Liver (tissue), 3 donors: ENCODE measurements at regions not wholly inside any gene's neighbourhood (a gene's known extent, or its start where the extent isn't known, plus 50 kb on each side); places are given as distances from the start of the nearest gene placed in this dataset.

Experiments used
- EGR1 ChIP-seq, 2 donors: IDR thresholded peaks; 2 replicates each; pipeline ENCODE4 v1.6.1; 2016 to 2018; ENCODE audit warnings: antibody characterized with exemption in 2 of 2, low read depth in 2 of 2
- HNF4A ChIP-seq, 2 donors: conservative IDR thresholded peaks; 2 replicates each; pipeline ENCODE4 v1.6.1; 2016; ENCODE audit warnings: antibody characterized with exemption in 2 of 2, mild to moderate bottlenecking in 2 of 2
- HNF4G ChIP-seq: IDR thresholded peaks from 2 replicates; pipeline ENCODE4 v1.6.1; 2016; ENCODE audit warnings: antibody characterized with exemption
- RAD21 ChIP-seq, 2 donors: IDR thresholded peaks; 2 replicates each; pipeline ENCODE4 v1.6.1; 2016; ENCODE audit warnings: antibody characterized with exemption in 2 of 2, mild to moderate bottlenecking in 2 of 2
- RXRA ChIP-seq, 2 donors: IDR thresholded peaks; 2 replicates each; pipeline ENCODE4 v1.6.1; 2017 to 2018; ENCODE audit warnings: antibody characterized with exemption in 2 of 2, mild to moderate bottlenecking in 1 of 2
- YY1 ChIP-seq: IDR thresholded peaks from 2 replicates; pipeline ENCODE4 v1.6.1; 2016; ENCODE audit warnings: antibody characterized with exemption, mild to moderate bottlenecking
- TF ChIP-seq, protein P1 (sequence below): fragments of 150-350 bp; IDR thresholded peaks from 2 replicates; pipeline ENCODE4 v1.5.1; 2017; ENCODE audit warnings: improper control_type of control experiment, low read depth, low read length; ENCODE audit not compliant: missing input control
- TF ChIP-seq, protein P2 (sequence below): IDR thresholded peaks from 2 replicates; pipeline ENCODE4 v1.6.1; 2016; ENCODE audit warnings: antibody characterized with exemption, mild to moderate bottlenecking
- TF ChIP-seq, protein P3 (sequence below): IDR thresholded peaks from 2 replicates; pipeline ENCODE4 v1.6.1; 2016; ENCODE audit warnings: antibody characterized with exemption
- TF ChIP-seq, protein P4 (sequence below): IDR thresholded peaks from 2 replicates; pipeline ENCODE4 v1.6.1; 2016; ENCODE audit warnings: antibody characterized with exemption
- TF ChIP-seq, protein P5 (sequence below): IDR thresholded peaks from 2 replicates; pipeline ENCODE4 v1.6.1; 2016; ENCODE audit warnings: antibody characterized with exemption
- donor health status: healthy.
- donor health status: healthy.

DNA sequence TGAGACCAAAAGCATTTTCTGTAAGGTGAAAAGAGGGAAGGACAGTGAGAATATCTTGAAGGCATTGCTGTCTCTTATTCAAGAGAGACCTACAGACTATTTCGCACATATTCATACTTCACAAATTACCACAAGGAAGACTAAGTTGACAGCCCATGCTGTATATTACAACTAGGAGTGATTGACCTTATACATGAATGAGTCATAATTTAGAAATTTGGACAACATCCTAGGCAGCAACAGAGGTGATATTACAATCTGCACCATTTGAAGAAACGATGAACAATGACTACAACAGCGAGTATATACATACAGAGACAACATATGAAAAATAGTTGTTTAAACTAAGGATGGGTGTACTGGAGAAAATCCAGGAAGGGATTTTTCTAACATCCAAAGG lies 971.7 kb downstream of the CDH11 start:
- no peak for TF ChIP-seq RAD21 (IDR thresholded peaks at IDR 0.05)
- no peak for TF ChIP-seq RXRA (IDR thresholded peaks at IDR 0.05)
- TF ChIP-seq, protein P1, sequence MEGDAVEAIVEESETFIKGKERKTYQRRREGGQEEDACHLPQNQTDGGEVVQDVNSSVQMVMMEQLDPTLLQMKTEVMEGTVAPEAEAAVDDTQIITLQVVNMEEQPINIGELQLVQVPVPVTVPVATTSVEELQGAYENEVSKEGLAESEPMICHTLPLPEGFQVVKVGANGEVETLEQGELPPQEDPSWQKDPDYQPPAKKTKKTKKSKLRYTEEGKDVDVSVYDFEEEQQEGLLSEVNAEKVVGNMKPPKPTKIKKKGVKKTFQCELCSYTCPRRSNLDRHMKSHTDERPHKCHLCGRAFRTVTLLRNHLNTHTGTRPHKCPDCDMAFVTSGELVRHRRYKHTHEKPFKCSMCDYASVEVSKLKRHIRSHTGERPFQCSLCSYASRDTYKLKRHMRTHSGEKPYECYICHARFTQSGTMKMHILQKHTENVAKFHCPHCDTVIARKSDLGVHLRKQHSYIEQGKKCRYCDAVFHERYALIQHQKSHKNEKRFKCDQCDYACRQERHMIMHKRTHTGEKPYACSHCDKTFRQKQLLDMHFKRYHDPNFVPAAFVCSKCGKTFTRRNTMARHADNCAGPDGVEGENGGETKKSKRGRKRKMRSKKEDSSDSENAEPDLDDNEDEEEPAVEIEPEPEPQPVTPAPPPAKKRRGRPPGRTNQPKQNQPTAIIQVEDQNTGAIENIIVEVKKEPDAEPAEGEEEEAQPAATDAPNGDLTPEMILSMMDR: no peak
- TF ChIP-seq, protein P2, sequence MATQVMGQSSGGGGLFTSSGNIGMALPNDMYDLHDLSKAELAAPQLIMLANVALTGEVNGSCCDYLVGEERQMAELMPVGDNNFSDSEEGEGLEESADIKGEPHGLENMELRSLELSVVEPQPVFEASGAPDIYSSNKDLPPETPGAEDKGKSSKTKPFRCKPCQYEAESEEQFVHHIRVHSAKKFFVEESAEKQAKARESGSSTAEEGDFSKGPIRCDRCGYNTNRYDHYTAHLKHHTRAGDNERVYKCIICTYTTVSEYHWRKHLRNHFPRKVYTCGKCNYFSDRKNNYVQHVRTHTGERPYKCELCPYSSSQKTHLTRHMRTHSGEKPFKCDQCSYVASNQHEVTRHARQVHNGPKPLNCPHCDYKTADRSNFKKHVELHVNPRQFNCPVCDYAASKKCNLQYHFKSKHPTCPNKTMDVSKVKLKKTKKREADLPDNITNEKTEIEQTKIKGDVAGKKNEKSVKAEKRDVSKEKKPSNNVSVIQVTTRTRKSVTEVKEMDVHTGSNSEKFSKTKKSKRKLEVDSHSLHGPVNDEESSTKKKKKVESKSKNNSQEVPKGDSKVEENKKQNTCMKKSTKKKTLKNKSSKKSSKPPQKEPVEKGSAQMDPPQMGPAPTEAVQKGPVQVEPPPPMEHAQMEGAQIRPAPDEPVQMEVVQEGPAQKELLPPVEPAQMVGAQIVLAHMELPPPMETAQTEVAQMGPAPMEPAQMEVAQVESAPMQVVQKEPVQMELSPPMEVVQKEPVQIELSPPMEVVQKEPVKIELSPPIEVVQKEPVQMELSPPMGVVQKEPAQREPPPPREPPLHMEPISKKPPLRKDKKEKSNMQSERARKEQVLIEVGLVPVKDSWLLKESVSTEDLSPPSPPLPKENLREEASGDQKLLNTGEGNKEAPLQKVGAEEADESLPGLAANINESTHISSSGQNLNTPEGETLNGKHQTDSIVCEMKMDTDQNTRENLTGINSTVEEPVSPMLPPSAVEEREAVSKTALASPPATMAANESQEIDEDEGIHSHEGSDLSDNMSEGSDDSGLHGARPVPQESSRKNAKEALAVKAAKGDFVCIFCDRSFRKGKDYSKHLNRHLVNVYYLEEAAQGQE: no peak
- no peak for TF ChIP-seq YY1
- TF ChIP-seq, protein P3, sequence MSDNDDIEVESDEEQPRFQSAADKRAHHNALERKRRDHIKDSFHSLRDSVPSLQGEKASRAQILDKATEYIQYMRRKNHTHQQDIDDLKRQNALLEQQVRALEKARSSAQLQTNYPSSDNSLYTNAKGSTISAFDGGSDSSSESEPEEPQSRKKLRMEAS: no peak
- no peak for TF ChIP-seq HNF4G
- TF ChIP-seq, protein P4, sequence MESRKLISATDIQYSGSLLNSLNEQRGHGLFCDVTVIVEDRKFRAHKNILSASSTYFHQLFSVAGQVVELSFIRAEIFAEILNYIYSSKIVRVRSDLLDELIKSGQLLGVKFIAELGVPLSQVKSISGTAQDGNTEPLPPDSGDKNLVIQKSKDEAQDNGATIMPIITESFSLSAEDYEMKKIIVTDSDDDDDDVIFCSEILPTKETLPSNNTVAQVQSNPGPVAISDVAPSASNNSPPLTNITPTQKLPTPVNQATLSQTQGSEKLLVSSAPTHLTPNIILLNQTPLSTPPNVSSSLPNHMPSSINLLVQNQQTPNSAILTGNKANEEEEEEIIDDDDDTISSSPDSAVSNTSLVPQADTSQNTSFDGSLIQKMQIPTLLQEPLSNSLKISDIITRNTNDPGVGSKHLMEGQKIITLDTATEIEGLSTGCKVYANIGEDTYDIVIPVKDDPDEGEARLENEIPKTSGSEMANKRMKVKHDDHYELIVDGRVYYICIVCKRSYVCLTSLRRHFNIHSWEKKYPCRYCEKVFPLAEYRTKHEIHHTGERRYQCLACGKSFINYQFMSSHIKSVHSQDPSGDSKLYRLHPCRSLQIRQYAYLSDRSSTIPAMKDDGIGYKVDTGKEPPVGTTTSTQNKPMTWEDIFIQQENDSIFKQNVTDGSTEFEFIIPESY: no peak
- TF ChIP-seq HNF4A (conservative IDR thresholded peaks at IDR 0.05): no peak
- TF ChIP-seq EGR1 (IDR thresholded peaks at IDR 0.05; ENCODE audit: low read depth in 2 of 2): no peak
- TF ChIP-seq, protein P5, sequence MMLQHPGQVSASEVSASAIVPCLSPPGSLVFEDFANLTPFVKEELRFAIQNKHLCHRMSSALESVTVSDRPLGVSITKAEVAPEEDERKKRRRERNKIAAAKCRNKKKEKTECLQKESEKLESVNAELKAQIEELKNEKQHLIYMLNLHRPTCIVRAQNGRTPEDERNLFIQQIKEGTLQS: no peak
